Endodermal cell (in vitro differentiated cells): ENCODE measurements at regions not wholly inside any gene's neighbourhood (a gene's known extent, or its start where the extent isn't known, plus 50 kb on each side); places are given as distances from the start of the nearest gene placed in this dataset.

Experiments used
- DNase-seq: peaks from one replicate; pipeline ENCODE4 v3.0.0-alpha.2; 2017
- H3K27ac ChIP-seq: 2 replicates; pipeline ENCODE4 v1.5.1; 2013; ENCODE audit warnings: mild to moderate bottlenecking, low read depth, low read length, moderate library complexity
- H3K27me3 ChIP-seq: 2 replicates; pipeline ENCODE4 v1.6.1; 2013; ENCODE audit warnings: mild to moderate bottlenecking, low read length, moderate library complexity; ENCODE audit not compliant: insufficient read depth, control insufficient read depth, poor library complexity, severe bottlenecking
- H3K36me3 ChIP-seq: 2 replicates; pipeline ENCODE4 v1.7.0; 2013; ENCODE audit warnings: mild to moderate bottlenecking, low read length, moderate library complexity; ENCODE audit not compliant: control insufficient read depth, insufficient read depth
- H3K4me1 ChIP-seq: one replicate; pipeline ENCODE4 v1.7.0; 2013; ENCODE audit warnings: low read length; ENCODE audit not compliant: control insufficient read depth, insufficient read depth
- H3K4me3 ChIP-seq: 2 replicates; pipeline ENCODE4 v1.5.1; 2013; ENCODE audit warnings: mild to moderate bottlenecking, low read length, moderate library complexity
- H3K9ac ChIP-seq: 2 replicates; pipeline ENCODE4 v1.6.1; 2013; ENCODE audit warnings: mild to moderate bottlenecking, low read length, moderate library complexity; ENCODE audit not compliant: poor library complexity, severe bottlenecking; ENCODE audit errors: extremely low read depth
- H3K9me3 ChIP-seq: 2 replicates; pipeline ENCODE4 v1.6.1; 2013; ENCODE audit warnings: mild to moderate bottlenecking, low read length, moderate library complexity; ENCODE audit not compliant: control insufficient read depth
- H3K27ac Mint-ChIP-seq: 2 replicates; pipeline ENCODE4 v1.8.0; 2020; ENCODE audit warnings: mixed read lengths
- H3K27me3 Mint-ChIP-seq: 2 replicates; pipeline ENCODE4 v1.8.0; 2021; ENCODE audit warnings: mild to moderate bottlenecking, mixed read lengths; ENCODE audit not compliant: insufficient read depth
- H3K36me3 Mint-ChIP-seq: 2 replicates; pipeline ENCODE4 v1.8.0; 2020; ENCODE audit warnings: low read depth, mixed read lengths
- H3K4me1 Mint-ChIP-seq: 2 replicates; pipeline ENCODE4 v1.8.0; 2020; ENCODE audit warnings: mixed read lengths
- H3K4me3 Mint-ChIP-seq: 2 replicates; pipeline ENCODE4 v1.8.0; 2020; ENCODE audit warnings: mild to moderate bottlenecking, moderate library complexity, mixed read lengths
- H3K9me3 Mint-ChIP-seq: 2 replicates; pipeline ENCODE4 v1.8.0; 2020; ENCODE audit warnings: mild to moderate bottlenecking, mixed read lengths
- CTCF ChIP-seq: fragments of 200-600 bp; sonication (generic); conservative IDR thresholded peaks from 2 replicates; pipeline ENCODE4 v1.5.0; 2021; ENCODE audit warnings: antibody characterized with exemption, mild to moderate bottlenecking
- WGBS, 2 experiments: methylation state at CpG; one replicate each; pipeline versions ENCODE4 v1.1.5 to v1.1.7; 2013; ENCODE audit warnings: missing lambda C conversion rate in 2 of 2, mixed read lengths in 1 of 2; ENCODE audit not compliant: insufficient coverage in 1 of 2, insufficient read length in 1 of 2; 5-methylcytosine and 5-hydroxymethylcytosine counted together

DNA sequence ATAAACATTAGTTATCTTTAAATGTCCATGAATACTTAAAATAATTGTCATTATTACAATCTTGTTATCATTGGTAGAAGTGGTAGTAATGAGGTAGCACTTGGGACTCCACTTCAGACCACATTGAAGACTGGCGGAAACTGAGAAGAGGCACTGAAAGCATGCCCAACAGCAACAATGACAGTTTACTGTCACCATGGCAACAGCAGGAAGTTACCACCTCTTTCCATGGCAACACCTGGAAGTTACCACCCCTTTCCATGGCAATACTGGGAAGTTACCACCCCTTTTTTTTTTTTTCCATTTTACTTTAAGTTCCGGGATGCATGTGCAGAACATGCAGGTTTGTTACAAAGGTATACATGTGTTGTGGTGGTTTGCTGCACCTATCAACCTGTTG, 494.9 kb upstream of the RBFOX1 start:
- Histone ChIP-seq H3K4me3 (no peak overlapping the region), H3K36me3 (no peaks in the 10 kb centered on the region), H3K9me3 (no peaks in the 10 kb centered on the region), H3K4me1 (no peaks in the 10 kb centered on the region), H3K27me3 (no peaks in the 10 kb centered on the region), H3K9ac (no peak overlapping the region), H3K27ac (no peak overlapping the region)
- no peak for DNase-seq
- Mint-ChIP-seq H3K4me3 (no peak overlapping the region), H3K9me3 (no peaks in the 10 kb centered on the region), H3K27me3 (peaks cover 6% of the 10 kb centered on the region), H3K27ac (no peak overlapping the region), H3K36me3 (no peaks in the 10 kb centered on the region), H3K4me1 (no peaks in the 10 kb centered on the region)
- TF ChIP-seq CTCF, result no peak
- WGBS, 2 experiments, result 96 to 100% methylated on average over 1 to 2 of the region's 2 CpGs

- no peak overlapping the region for H3K4me3 Mint-ChIP-seq
- WGBS, 2 experiments, result 94 to 100% methylated on average over 2 to 3 of the region's 3 CpGs
Measured at GRCh38 chr16:6836766-6837165, 495.9 kb upstream of the RBFOX1 start.

GRCh38 chr16:6835941-6836340, 496.7 kb upstream of the RBFOX1 start:
- no peaks in the 10 kb centered on the region for H3K27me3 ChIP-seq
- no peaks in the 10 kb centered on the region for H3K4me1 ChIP-seq
- H3K36me3 ChIP-seq, result no peaks in the 10 kb centered on the region
- no peak overlapping the region for H3K27ac ChIP-seq
- Mint-ChIP-seq H3K27ac (no peak overlapping the region), H3K4me1 (no peaks in the 10 kb centered on the region), H3K4me3 (no peak overlapping the region), H3K9me3 (no peaks in the 10 kb centered on the region), H3K27me3 (peaks cover 4% of the 10 kb centered on the region), H3K36me3 (no peaks in the 10 kb centered on the region)
- no peak for DNase-seq
- no peak overlapping the region for H3K4me3 ChIP-seq
- no peak for TF ChIP-seq CTCF
- 94 to 96% methylated on average over 2 to 5 of the region's 5 CpGs for WGBS, 2 experiments
- H3K9ac ChIP-seq, result no peak overlapping the region
- no peaks in the 10 kb centered on the region for H3K9me3 ChIP-seq

More at GRCh38 chr16:6836766-6837165, 495.9 kb upstream of the RBFOX1 start:
- no peak overlapping the region for H3K27ac ChIP-seq
- no peaks in the 10 kb centered on the region for H3K27me3 ChIP-seq
- Mint-ChIP-seq H3K4me1 (no peaks in the 10 kb centered on the region), H3K27me3 (peaks cover 4% of the 10 kb centered on the region), H3K27ac (no peak overlapping the region), H3K36me3 (no peaks in the 10 kb centered on the region), H3K9me3 (no peaks in the 10 kb centered on the region)
- no peaks in the 10 kb centered on the region for H3K9me3 ChIP-seq
- H3K4me1 ChIP-seq, result no peaks in the 10 kb centered on the region
- H3K9ac ChIP-seq, result no peak overlapping the region
- no peak for TF ChIP-seq CTCF
- H3K36me3 ChIP-seq, result no peaks in the 10 kb centered on the region
- DNase-seq, result no peak
- H3K4me3 ChIP-seq, result no peak overlapping the region
